ENCODE measurements at regions not wholly inside any gene's neighbourhood (a gene's known extent, or its start where the extent isn't known, plus 50 kb on each side); places are given as distances from the start of the nearest gene placed in this dataset.

DNA sequence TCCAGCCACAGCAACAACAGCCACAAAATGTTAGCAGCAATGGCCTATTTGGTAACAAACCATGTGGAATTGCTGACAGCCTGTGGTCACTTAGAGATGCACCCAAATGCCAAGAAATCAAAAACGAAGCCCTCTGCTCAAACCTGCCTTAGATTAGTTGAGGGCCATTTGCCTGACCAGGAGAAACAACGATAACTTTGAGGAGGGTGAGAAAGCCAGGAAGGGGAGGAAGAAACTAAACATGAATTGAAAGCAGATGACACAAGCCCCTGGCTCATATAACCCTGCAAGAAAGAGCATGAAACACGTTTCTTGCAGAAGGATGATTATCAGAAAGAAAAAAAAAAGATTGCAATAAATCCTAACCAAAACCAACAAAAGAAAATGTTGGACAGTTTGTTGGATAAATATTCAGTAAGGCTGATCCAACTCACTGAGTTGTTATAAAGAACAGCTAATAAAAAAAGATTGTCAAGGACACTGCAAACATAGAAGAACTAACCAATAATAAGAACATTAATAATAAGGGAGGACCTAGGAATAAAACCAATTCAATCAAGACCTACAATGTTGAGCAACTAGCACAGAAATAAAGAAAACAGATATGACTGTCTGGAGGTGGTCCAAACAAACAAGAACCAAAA is 140.5 kb upstream of the SLC30A5 start:
- TF ChIP-seq CTCF (IDR thresholded peaks at IDR 0.05) (no peak), EZH2phosphoT487 (IDR thresholded peaks at IDR 0.05) (no peak), EZH2 (IDR thresholded peaks at IDR 0.05) (no peak)

Measured in neural progenitor cell (in vitro differentiated cells).